GM19328 (cell line): ENCODE measurements at regions not wholly inside any gene's neighbourhood (a gene's known extent, or its start where the extent isn't known, plus 50 kb on each side); places are given as distances from the start of the nearest gene placed in this dataset.

ENCODE experiments used
- ATAC-seq: cut with Tn5 transposase; IDR thresholded peaks from one replicate; pipeline ENCODE4 v1.9.1; 2021; ENCODE audit warnings: mild to moderate bottlenecking, moderate library complexity; ENCODE audit not compliant: unreplicated experiment

DNA sequence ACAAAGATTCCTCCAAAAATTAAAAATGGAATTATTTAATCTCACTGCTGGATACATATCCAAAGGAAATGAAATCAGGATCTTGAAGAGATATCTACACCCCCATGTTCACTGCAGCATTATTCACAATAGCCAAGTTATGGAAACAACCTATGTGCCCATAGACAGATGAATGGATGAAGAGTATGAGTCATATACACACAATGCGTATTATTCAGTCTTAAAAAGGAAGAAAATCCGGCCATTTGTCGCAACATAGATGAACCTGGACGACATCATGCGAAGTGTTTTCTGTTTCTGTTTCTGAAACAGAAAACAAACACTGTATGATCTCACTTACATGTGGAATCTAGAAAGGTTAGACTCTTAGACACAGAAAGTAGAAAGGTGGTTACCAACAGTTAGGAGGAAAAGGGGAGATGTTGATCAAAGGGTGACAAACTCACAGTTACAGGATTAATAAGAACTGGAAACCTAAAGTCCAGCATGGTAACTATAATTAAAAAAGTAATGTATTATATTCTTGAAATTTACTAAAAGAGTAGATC, 87.8 kb upstream of the ERBB4 start:
- no peak for ATAC-seq

DNA sequence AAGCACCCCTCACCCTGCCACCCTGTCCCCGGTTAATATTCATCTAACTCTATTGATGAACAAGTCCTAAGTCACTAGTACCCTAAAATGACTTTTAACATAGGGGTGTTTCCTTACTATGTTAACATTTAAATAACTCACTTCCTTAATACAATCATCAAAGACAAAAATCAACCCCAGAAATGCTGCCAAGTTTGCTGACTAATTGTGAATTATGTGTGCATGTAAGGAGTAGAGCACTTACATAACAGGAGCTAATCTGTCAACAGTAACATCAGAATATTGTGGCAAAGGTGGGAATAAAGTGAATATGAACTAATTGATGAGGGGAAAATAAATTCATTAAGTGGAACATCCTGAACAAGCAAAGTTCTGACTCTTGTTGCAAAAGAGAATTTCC, 81.4 kb upstream of the ERBB4 start:
- no peak for ATAC-seq

DNA sequence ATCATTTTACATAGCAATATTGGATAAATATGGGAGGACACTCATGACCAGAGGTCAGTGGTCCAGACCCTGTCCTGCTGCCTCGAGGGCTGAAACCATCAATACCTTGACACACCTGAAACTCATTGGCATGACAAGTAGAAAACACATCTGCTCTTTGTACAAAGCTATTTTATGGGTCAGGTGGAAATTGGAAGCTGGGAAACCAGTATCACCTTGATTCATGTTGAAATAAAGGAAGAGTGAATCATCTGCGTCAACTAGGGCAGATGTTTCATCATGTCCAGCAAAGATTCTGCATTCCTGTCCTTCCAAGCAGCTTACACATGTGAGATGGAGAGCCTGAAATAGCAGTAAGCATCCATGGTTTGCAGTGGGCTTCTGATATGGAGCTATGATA, 80.0 kb upstream of the ERBB4 start:
- ATAC-seq = no peak

DNA sequence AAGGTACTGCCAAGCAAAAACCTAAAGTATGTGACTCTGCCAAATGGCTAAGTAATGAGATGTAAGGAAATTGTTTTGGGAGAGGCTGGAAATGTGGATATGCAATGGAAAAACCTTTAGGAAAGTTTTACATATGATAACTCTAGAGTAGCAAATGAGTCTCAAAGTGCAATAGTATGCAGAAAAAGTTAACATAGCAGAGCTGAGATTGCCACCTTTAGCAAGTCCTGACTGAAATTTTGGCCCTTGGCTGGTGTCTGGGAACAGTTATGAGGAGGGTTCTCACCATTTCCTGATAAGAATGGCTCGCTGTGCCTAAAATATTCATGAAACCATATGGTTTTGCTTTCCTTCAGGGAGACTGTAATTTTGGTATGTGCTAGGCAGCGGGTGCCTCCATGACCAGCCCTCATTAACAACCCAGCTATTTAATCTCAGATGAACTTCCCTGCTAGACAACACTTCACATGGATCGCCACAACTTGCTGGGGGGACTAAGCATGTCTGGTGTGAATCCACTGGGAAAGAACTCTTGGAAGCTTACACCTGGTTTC, 72.3 kb upstream of the ERBB4 start:
- ATAC-seq = no peak

DNA sequence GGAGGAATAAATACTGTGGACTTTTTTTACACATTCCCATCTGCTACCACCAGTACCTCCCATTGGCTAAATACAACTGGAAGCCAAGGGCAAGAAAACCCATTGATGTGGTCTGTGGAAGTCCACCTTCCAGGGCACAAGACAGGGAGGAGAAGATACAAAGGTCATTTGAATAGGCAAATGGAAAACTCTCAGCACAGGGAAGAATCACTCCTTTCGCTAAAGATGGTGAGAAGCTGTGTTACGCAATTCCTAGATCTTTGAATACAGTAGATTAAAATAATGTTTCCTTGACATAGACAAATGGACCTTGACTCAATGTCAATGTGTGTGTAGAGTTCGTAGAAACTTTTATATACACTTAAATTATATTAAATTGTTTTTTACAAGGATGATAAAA, 70.9 kb upstream of the ERBB4 start:
- ATAC-seq = no peak

DNA sequence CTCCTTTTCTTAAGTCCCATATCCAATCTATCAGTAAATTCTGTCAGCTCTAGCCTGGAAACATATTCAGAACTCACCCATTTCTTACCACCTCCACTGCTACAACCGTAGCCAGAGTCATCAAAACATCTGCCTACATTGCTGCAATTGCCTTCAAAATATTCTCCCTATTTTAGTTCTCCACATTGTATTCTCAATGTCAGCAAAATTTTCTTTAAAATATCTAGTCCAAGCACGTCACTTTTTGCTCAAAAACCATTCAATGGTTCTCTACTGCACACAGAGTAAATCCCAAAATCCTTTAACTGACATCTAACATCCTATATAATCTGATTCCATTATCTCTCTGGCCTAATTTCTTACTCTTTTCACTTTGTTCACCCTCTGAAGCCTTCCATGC, 68.5 kb upstream of the ERBB4 start:
- no peak for ATAC-seq

DNA sequence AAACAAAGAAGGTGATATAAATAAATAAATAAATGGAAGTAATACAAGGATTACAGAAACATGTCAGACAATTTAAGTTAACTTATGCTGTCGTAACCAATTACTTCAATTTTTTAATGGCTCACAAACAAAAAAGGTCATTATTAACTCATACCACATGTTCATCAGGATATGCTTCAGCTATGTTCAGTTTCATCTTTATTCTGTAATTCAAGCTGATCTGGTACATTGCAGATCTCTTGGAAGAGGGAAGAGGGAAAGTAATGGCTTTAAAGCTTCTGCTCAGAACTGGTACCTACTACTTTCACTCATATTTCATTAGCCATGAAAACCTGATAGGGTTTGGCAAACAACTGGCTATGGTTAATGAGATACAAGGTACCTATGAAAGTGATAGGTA, 67.6 kb upstream of the ERBB4 start:
- no peak for ATAC-seq

DNA sequence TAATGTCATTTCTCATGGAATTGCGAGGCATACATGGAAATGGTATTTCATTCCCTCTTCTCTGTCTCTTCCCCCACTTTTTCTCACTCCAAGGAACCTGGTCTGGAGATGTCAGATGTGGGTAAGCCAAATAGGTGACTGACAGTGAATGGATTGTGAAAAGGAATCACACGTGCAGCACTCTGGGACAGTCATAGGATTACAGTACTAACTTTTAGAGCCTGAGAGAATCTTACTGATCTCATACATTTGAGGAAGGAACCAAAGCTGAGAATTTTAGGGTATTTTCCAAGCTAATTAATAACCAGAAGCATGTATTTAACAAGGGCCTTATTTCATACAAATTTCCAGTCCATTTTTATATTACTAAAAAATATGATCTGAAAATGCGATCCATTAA, 58.1 kb upstream of the ERBB4 start:
- ATAC-seq = no peak

DNA sequence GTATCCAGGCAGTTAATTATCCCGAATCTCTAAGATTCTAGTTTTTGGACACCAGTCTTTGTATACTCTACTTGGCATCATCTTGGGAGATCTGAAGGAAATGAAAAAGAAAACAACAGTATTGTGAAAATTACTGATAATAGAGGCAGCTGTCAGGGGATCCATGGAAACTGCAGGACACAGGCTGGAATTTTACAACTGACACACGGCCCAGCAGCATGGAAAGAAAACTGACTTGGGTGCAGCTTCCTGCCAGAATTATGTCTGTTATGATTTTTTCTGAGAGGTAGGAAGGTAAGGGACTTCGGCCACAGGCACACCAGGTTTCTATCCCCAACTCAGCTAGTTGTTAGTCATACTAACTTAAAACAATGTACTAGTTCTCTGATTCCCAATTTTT, 57.7 kb upstream of the ERBB4 start:
- ATAC-seq = no peak

DNA sequence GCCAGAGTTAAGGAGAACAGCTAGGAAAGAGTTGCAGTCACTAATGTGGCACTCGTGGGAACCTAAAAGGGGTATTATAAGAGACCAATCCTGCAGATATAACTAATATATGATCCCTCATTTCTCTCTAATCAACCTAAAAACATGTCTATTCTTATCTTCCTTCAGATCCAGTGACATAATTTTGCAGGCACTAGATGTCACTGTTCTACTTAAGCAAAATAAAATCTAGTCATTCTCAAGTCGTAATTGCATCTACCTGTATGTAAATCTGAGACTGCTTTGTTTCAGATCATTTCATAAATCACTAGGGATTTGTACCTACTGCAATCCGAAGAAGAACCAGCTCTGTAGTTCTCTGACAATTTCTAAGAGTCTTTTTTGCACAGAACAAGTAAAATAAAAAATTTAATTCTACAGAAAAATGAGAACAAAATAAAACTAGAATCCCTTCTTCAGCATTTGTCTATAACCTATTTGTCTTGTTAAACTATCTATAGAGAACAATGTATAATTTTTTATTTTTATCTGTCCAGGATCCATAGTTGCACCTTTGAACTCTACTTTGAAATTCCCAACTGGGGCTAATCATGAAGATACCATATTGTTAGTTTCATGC, 56.5 kb upstream of the ERBB4 start:
- ATAC-seq = no peak

DNA sequence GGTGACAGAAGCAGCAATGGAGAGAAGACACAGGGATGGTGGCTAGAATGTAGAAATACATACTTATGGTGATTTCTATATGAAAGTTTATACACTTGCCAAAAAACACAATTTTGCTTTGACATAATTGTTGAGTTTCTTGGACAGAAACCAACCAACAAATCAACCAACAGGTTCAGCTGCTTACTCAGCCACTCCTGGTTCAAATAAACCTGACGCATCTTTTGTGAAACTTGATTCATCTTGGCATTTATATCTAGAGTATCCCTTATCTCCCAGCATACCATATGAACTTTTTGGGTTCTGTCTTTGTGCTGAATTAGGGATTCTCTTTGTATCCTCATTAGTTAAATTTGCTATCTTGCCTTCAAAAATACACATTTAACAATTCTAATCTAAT, 54.1 kb upstream of the ERBB4 start:
- ATAC-seq = no peak
